ENCODE measurements at regions not wholly inside any gene's neighbourhood (a gene's known extent, or its start where the extent isn't known, plus 50 kb on each side); places are given as distances from the start of the nearest gene placed in this dataset.
A peak's percentile ranks its signal among the peaks of the same experiment; 100 is the strongest.

- H3K4me1 ChIP-seq (ENCODE audit: insufficient read depth, low read length) = no peaks in the 10 kb centered on the region
- peaks cover 0 to 4% (median 0%) of the 10 kb centered on the region in 4 donors for H3K4me1 Mint-ChIP-seq
- no peaks in the 10 kb centered on the region for H3K9me3 ChIP-seq (ENCODE audit: control insufficient read depth in 1 of 2, low read length in 2 of 2)
- H3K27me3 ChIP-seq (ENCODE audit: insufficient read depth, low read length) = no peaks in the 10 kb centered on the region
- POLR2A ChIA-PET (ENCODE audit: partially characterized antibody) = no interaction called here
- CTCF ChIA-PET (ENCODE audit: partially characterized antibody) = no interaction called here
- no peak overlapping the region for H3K27ac ChIP-seq (ENCODE audit: low read depth, low read length)
- H3K4me3 ChIP-seq (ENCODE audit: low read length in 2 of 2) = no peak overlapping the region
- H3K27me3 Mint-ChIP-seq = peaks cover 0 to 14% of the 10 kb centered on the region in 2 donors
- H3K36me3 Mint-ChIP-seq = no peaks in the 10 kb centered on the region
- H3K27ac Mint-ChIP-seq = no peak overlapping the region
- H3K9me3 Mint-ChIP-seq = peaks cover 0 to 4% (median 0%) of the 10 kb centered on the region in 8 donors
- DNase-seq = no peak
- H3K36me3 ChIP-seq (ENCODE audit: insufficient read depth, low read length) = no peaks in the 10 kb centered on the region
- no peak overlapping the region for H3K4me3 Mint-ChIP-seq
- intact Hi-C loops (cut with micrococcal nuclease) = no loop called here
Observed at GRCh38 chr2:44838116-44838790, 103.2 kb upstream of the SIX3 start.

GRCh38 chr2:44839370-44839769 lies 102.1 kb upstream of the SIX3 start:
- H3K9me3 Mint-ChIP-seq = peaks cover 0 to 4% (median 0%) of the 10 kb centered on the region in 8 donors
- ChIA-PET CTCF (ENCODE audit: partially characterized antibody) (no interaction called here), POLR2A (ENCODE audit: partially characterized antibody) (no interaction called here)

GRCh38 chr2:44839771-44840502 lies 101.6 kb upstream of the SIX3 start:
- H3K36me3 Mint-ChIP-seq = no peaks in the 10 kb centered on the region
- H3K27ac Mint-ChIP-seq = no peak overlapping the region
- H3K9me3 Mint-ChIP-seq = no peaks in the 10 kb centered on the region
- H3K4me3 Mint-ChIP-seq = no peak overlapping the region
- H3K4me1 Mint-ChIP-seq = peaks cover 0 to 4% (median 0%) of the 10 kb centered on the region in 4 donors
- POLR2A ChIA-PET (ENCODE audit: partially characterized antibody) = no interaction called here
- peaks cover 1 to 14% of the 10 kb centered on the region in 2 donors for H3K27me3 Mint-ChIP-seq
- Histone ChIP-seq H3K9me3 (ENCODE audit: control insufficient read depth in 1 of 2, low read length in 2 of 2) (no peaks in the 10 kb centered on the region), H3K27me3 (ENCODE audit: insufficient read depth, low read length) (no peaks in the 10 kb centered on the region), H3K4me1 (ENCODE audit: insufficient read depth, low read length) (no peaks in the 10 kb centered on the region), H3K36me3 (ENCODE audit: insufficient read depth, low read length) (no peaks in the 10 kb centered on the region), H3K27ac (ENCODE audit: low read depth, low read length) (no peak overlapping the region), H3K4me3 (ENCODE audit: low read length in 2 of 2) (no peak overlapping the region)
- CTCF ChIA-PET (ENCODE audit: partially characterized antibody) = no interaction called here
- intact Hi-C loops (cut with micrococcal nuclease) = no loop called here
- no peak for DNase-seq

More at GRCh38 chr2:44839370-44839769, 102.1 kb upstream of the SIX3 start:
- H3K27me3 Mint-ChIP-seq = peaks cover 1 to 14% of the 10 kb centered on the region in 2 donors
- peaks cover 0 to 4% (median 0%) of the 10 kb centered on the region in 4 donors for H3K4me1 Mint-ChIP-seq
- no peaks in the 10 kb centered on the region for H3K36me3 ChIP-seq (ENCODE audit: insufficient read depth, low read length)
- no peak overlapping the region for H3K27ac Mint-ChIP-seq
- no peak overlapping the region for H3K4me3 Mint-ChIP-seq
- H3K4me3 ChIP-seq (ENCODE audit: low read length in 2 of 2) = no peak overlapping the region
- H3K9me3 ChIP-seq (ENCODE audit: control insufficient read depth in 1 of 2, low read length in 2 of 2) = no peaks in the 10 kb centered on the region
- no peaks in the 10 kb centered on the region for H3K4me1 ChIP-seq (ENCODE audit: insufficient read depth, low read length)
- H3K36me3 Mint-ChIP-seq = no peaks in the 10 kb centered on the region
- H3K27ac ChIP-seq (ENCODE audit: low read depth, low read length) = no peak overlapping the region
- no peaks in the 10 kb centered on the region for H3K27me3 ChIP-seq (ENCODE audit: insufficient read depth, low read length)
- intact Hi-C loops (cut with micrococcal nuclease) = no loop called here
- DNase-seq = no peak

- Histone ChIP-seq H3K4me3 (ENCODE audit: low read length in 2 of 2) (no peak overlapping the region), H3K4me1 (ENCODE audit: insufficient read depth, low read length) (no peaks in the 10 kb centered on the region), H3K36me3 (ENCODE audit: insufficient read depth, low read length) (no peaks in the 10 kb centered on the region), H3K27me3 (ENCODE audit: insufficient read depth, low read length) (no peaks in the 10 kb centered on the region), H3K27ac (ENCODE audit: low read depth, low read length) (no peak overlapping the region), H3K9me3 (ENCODE audit: control insufficient read depth in 1 of 2, low read length in 2 of 2) (no peaks in the 10 kb centered on the region)
- ChIA-PET POLR2A (ENCODE audit: partially characterized antibody) (no interaction called here), CTCF (ENCODE audit: partially characterized antibody) (no interaction called here)
- H3K9me3 Mint-ChIP-seq = no peaks in the 10 kb centered on the region
- intact Hi-C loops (cut with micrococcal nuclease) = no loop called here
- no peaks in the 10 kb centered on the region for H3K36me3 Mint-ChIP-seq
- H3K4me1 Mint-ChIP-seq = peaks cover 0 to 4% (median 0%) of the 10 kb centered on the region in 4 donors
- no peak overlapping the region for H3K27ac Mint-ChIP-seq
- H3K4me3 Mint-ChIP-seq = no peak overlapping the region
- no peak for DNase-seq
- peaks cover 1 to 14% of the 10 kb centered on the region in 2 donors for H3K27me3 Mint-ChIP-seq
Observed at GRCh38 chr2:44840503-44840850, 101.0 kb upstream of the SIX3 start.

GRCh38 chr2:44843086-44843485 lies 98.4 kb upstream of the SIX3 start:
- intact Hi-C loops (cut with micrococcal nuclease) = no loop called here
- Mint-ChIP-seq H3K27ac (no peak overlapping the region), H3K27me3 (peaks cover 1 to 13% of the 10 kb centered on the region in 2 donors), H3K4me1 (no peaks in the 10 kb centered on the region), H3K36me3 (no peaks in the 10 kb centered on the region), H3K9me3 (no peaks in the 10 kb centered on the region), H3K4me3 (no peak overlapping the region)
- POLR2A ChIA-PET (ENCODE audit: partially characterized antibody) = no interaction called here
- Histone ChIP-seq H3K9me3 (ENCODE audit: control insufficient read depth in 1 of 2, low read length in 2 of 2) (no peaks in the 10 kb centered on the region), H3K4me1 (ENCODE audit: insufficient read depth, low read length) (no peaks in the 10 kb centered on the region), H3K4me3 (ENCODE audit: low read length in 2 of 2) (no peak overlapping the region), H3K36me3 (ENCODE audit: insufficient read depth, low read length) (no peaks in the 10 kb centered on the region), H3K27me3 (ENCODE audit: insufficient read depth, low read length) (no peaks in the 10 kb centered on the region), H3K27ac (ENCODE audit: low read depth, low read length) (no peak overlapping the region)
- CTCF ChIA-PET (ENCODE audit: partially characterized antibody) = no interaction called here
- DNase-seq = no peak

GRCh38 chr2:44843641-44844310 lies 97.7 kb upstream of the SIX3 start:
- H3K36me3 ChIP-seq (ENCODE audit: insufficient read depth, low read length) = no peaks in the 10 kb centered on the region
- Mint-ChIP-seq H3K4me1 (peaks cover under 1 to 2% (median 1%) of the 10 kb centered on the region in 4 donors), H3K4me3 (no peak overlapping the region), H3K36me3 (no peaks in the 10 kb centered on the region), H3K27me3 (peaks cover 1 to 16% of the 10 kb centered on the region in 2 donors), H3K9me3 (no peaks in the 10 kb centered on the region), H3K27ac (no peak overlapping the region)
- no peaks in the 10 kb centered on the region for H3K9me3 ChIP-seq (ENCODE audit: control insufficient read depth in 1 of 2, low read length in 2 of 2)
- H3K4me3 ChIP-seq (ENCODE audit: low read length in 2 of 2) = no peak overlapping the region
- H3K27ac ChIP-seq (ENCODE audit: low read depth, low read length) = no peak overlapping the region
- no peaks in the 10 kb centered on the region for H3K27me3 ChIP-seq (ENCODE audit: insufficient read depth, low read length)
- POLR2A ChIA-PET (ENCODE audit: partially characterized antibody) = no interaction called here
- DNase-seq = no peak
- CTCF ChIA-PET (ENCODE audit: partially characterized antibody) = no interaction called here
- no peaks in the 10 kb centered on the region for H3K4me1 ChIP-seq (ENCODE audit: insufficient read depth, low read length)
- intact Hi-C loops (cut with micrococcal nuclease) = no loop called here

- H3K27ac ChIP-seq (ENCODE audit: low read depth, low read length) = no peak overlapping the region
- POLR2A ChIA-PET (ENCODE audit: partially characterized antibody) = no interaction called here
- CTCF ChIA-PET (ENCODE audit: partially characterized antibody) = no interaction called here
- H3K27me3 ChIP-seq (ENCODE audit: insufficient read depth, low read length) = no peaks in the 10 kb centered on the region
- H3K4me1 ChIP-seq (ENCODE audit: insufficient read depth, low read length) = no peaks in the 10 kb centered on the region
- no peaks in the 10 kb centered on the region for H3K36me3 ChIP-seq (ENCODE audit: insufficient read depth, low read length)
- no peaks in the 10 kb centered on the region for H3K9me3 ChIP-seq (ENCODE audit: control insufficient read depth in 1 of 2, low read length in 2 of 2)
- Mint-ChIP-seq H3K4me1 (peaks cover 5 to 9% (median 5%) of the 10 kb centered on the region in 4 donors), H3K27me3 (peaks cover 5 to 18% of the 10 kb centered on the region in 2 donors), H3K27ac (no peak overlapping the region), H3K9me3 (no peaks in the 10 kb centered on the region), H3K4me3 (peak overlapping the region in 1 of 8 donors; percentile 21), H3K36me3 (no peaks in the 10 kb centered on the region)
- H3K4me3 ChIP-seq (ENCODE audit: low read length in 2 of 2) = no peak overlapping the region
- DNase-seq = no peak
- intact Hi-C loops (cut with micrococcal nuclease) = no loop called here
Observed at GRCh38 chr2:44844651-44845270, 96.7 kb upstream of the SIX3 start.

Measured in CD4-positive, alpha-beta memory T cell (primary cell).